ENCODE measurements at regions not wholly inside any gene's neighbourhood (a gene's known extent, or its start where the extent isn't known, plus 50 kb on each side); places are given as distances from the start of the nearest gene placed in this dataset.

DNA sequence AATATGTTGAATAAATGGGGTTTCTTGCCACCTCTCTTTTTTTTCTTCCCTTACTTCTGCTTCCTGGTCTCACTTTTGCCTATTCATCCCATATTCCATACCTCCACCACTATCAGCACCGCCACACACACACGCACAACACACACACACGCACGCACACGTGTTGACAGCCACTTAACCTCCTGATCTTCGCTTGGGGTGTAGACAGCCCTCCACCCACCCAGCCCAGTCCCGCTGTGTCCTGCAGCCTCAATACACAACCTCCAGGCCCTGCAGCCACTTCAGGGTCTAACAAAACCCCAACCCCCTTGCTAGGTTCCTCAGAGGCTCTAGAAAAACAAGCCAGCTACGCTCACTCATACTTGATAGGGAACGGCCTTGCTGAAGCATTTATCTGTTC lies 72.3 kb downstream of the LINC00237 start:
- no peaks in the 10 kb centered on the region for H3K9me3 ChIP-seq
- no peaks in the 10 kb centered on the region for H3K27me3 ChIP-seq
- no peak overlapping the region for H3K4me3 ChIP-seq
- no peak for DNase-seq
- no peaks in the 10 kb centered on the region for H3K36me3 ChIP-seq

DNA sequence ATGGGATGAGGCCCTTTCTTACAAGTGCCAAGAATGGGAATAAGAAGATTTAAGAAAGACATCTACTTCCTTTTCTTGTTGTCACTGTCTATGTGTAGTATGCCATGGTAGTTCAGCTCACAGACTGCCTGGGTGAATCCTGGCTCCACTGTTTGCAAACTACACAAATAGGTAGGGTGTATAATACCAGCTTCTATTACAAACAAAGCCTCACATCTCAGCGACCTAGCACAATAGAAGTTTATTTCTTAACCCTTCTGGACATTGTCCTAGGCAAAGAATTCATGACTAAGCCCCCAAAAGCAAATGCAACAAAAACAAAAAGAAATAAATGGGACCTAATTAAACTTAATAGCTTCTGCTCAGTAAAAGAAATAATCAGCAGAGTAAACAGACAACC lies 74.5 kb downstream of the LINC00237 start:
- Histone ChIP-seq H3K9me3 (no peaks in the 10 kb centered on the region), H3K4me3 (no peak overlapping the region), H3K27me3 (no peaks in the 10 kb centered on the region), H3K36me3 (no peaks in the 10 kb centered on the region)
- no peak for DNase-seq

DNA sequence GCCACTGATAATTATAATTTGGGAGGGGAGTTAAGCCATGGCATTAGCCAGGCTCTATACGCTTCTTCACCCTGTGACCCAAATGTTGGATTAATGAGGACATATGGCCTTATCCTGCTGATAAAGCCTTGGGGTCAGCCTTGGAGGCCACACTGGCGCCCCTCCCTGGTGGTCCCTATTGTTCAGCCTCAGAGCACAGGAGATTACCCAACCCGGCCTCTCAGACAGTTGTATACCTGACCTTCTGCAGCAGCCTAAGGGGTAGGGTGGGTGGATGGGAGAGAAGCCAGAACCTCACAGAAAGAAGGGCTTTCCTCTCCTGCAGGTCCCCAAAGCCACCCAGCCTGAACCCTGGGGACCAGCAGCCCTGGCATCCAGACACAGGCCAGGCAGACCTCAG lies 76.8 kb downstream of the LINC00237 start:
- no peak for DNase-seq
- no peaks in the 10 kb centered on the region for H3K36me3 ChIP-seq
- no peaks in the 10 kb centered on the region for H3K27me3 ChIP-seq
- H3K4me3 ChIP-seq: no peak overlapping the region
- no peaks in the 10 kb centered on the region for H3K9me3 ChIP-seq

DNA sequence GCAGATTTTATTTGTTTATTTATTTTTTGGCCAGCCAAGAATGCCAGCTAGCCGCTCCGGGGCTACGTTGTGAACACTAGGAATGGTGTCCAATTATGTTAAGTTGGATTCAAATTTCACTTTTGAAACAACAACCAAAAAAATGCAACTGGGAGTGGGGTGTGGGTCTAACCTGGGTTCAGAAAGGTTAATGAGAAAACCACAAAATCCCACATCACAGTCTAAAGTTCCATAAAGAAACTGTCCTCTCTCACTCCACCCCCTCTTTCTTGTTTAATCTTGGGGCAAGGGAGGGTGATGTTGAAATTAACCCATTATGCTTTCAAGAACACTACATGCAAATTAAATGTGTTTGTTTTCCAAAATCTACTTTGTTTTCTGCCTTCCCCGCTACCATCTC lies 77.2 kb downstream of the LINC00237 start:
- H3K27me3 ChIP-seq: no peaks in the 10 kb centered on the region
- H3K9me3 ChIP-seq: no peaks in the 10 kb centered on the region
- no peak overlapping the region for H3K4me3 ChIP-seq
- DNase-seq: no peak
- no peaks in the 10 kb centered on the region for H3K36me3 ChIP-seq

DNA sequence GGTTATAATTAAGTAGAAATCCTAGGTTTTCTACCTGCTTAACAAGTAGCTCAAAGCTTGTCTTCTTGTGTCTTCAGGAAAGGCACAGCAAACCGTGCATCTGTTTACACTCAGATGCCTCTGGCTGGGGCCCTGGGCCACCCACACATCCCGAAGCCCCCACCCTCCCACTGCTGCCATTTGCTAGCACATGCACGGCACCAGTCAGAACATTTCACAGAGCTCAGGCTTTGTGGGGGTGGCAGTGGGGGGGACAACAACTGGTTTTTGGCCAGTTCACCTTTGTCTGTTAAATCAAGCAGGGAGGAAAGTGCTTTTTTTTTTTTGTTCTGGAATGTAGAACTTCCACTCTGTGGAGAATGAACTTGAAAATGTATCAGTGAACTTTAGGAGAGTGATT lies 77.7 kb downstream of the LINC00237 start:
- H3K36me3 ChIP-seq: no peaks in the 10 kb centered on the region
- no peak for DNase-seq
- no peaks in the 10 kb centered on the region for H3K27me3 ChIP-seq
- H3K9me3 ChIP-seq: no peaks in the 10 kb centered on the region
- H3K4me3 ChIP-seq: no peak overlapping the region

DNA sequence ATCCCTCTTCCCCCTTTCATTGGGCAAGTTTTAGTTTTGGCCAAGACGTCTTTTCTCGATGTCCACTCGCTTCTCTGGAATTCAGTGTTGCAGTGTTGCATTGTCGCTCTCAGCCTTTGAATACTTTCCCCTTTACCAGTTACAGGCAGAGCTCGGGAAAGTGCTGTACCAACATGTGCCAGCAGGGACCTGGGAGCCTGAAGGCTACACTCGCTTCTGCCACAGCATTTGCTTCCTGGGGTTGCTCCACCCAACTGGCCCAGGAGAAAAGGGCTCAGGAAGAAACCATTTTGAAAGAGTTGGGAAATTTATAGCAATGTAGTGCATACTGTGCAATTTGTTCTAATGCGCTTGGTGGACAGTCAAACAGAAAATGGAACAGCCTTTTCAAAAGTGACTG lies 78.6 kb downstream of the LINC00237 start:
- no peaks in the 10 kb centered on the region for H3K9me3 ChIP-seq
- H3K36me3 ChIP-seq: no peaks in the 10 kb centered on the region
- H3K27me3 ChIP-seq: no peaks in the 10 kb centered on the region
- peak; percentile 53 for DNase-seq
- no peak overlapping the region for H3K4me3 ChIP-seq

DNA sequence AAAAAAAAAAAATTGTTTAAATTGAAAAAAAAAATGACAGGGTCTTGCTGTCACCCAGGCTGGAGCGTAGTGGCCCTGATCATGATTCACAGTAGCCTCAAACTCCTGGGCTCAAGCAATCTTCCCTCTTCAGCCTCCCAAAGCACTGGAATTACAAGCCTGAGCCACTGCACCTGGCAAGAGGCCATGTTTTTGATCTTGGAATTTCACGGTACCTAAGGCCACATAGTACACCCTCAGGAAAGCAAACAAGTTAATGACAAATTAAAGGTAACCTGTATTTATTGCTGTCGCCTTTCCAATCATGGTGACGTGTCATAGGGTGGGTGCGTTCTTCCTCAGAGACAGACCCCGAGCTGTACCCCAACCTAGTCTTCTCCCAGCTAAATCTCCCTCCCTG lies 79.2 kb downstream of the LINC00237 start:
- Histone ChIP-seq H3K36me3 (no peaks in the 10 kb centered on the region), H3K9me3 (no peaks in the 10 kb centered on the region), H3K27me3 (no peaks in the 10 kb centered on the region), H3K4me3 (no peak overlapping the region)
- DNase-seq: no peak

DNA sequence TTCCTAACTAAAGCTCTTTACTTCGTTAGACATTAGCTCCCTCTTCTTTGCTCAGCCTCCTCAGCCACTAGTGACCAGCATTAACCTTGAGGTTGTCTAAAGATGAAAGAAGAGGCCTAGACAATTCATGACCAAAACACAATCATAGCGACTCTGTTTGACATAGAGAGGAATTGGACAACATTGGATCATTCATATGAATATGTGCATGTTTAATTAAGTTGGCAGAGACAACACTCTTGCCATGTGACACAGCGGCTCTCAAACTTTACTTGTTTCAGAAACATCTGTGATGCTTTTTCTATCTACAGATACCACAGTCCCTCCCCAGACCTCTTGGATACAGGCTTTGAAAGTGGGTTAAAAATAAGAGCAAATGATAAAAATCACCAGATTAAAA lies 81.7 kb downstream of the LINC00237 start:
- H3K36me3 ChIP-seq: no peaks in the 10 kb centered on the region
- no peak overlapping the region for H3K4me3 ChIP-seq
- no peaks in the 10 kb centered on the region for H3K9me3 ChIP-seq
- no peak for DNase-seq
- H3K27me3 ChIP-seq: no peaks in the 10 kb centered on the region

DNA sequence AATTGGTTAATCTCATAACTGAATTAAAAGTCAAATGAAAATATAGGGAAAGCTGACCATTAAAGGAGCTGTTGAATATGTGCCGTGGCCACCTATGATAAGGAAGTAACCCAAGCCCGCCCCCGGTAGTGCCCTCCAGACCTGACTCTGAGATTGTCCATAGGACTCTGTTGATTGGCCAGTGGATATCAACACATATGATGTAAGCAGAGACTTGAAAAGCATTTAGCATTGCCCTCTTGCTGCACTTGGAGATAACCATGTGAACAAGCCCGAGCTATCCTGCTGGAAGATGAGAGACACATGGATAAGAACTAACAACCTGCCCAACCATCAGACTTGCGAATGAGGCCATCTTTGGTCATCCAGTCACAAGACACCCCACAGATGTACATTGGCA lies 83.2 kb downstream of the LINC00237 start:
- H3K4me3 ChIP-seq: no peak overlapping the region
- no peak for DNase-seq

DNA sequence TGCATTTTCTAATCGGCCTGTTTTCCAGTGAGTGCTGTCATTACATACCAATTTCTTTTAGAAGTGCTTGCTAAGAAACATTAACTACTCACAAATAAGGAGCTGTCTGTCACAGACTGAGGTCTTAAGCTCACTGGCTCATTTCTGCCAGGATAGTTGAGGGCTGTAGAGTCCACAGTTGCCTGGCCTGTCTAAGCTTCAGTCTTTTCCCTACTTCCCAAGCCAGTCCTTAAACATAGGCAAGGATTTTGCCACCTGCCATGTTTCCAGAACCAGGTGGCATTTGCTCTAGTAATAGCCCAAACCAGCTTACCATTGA lies 84.7 kb downstream of the LINC00237 start:
- no peaks in the 10 kb centered on the region for H3K9me3 ChIP-seq
- no peaks in the 10 kb centered on the region for H3K36me3 ChIP-seq
- DNase-seq: no peak
- no peaks in the 10 kb centered on the region for H3K27me3 ChIP-seq
- no peak overlapping the region for H3K4me3 ChIP-seq

More for the DNA sequence above, 83.2 kb downstream of the LINC00237 start:
- Histone ChIP-seq H3K27me3 (no peaks in the 10 kb centered on the region), H3K9me3 (no peaks in the 10 kb centered on the region), H3K36me3 (no peaks in the 10 kb centered on the region)

DNA sequence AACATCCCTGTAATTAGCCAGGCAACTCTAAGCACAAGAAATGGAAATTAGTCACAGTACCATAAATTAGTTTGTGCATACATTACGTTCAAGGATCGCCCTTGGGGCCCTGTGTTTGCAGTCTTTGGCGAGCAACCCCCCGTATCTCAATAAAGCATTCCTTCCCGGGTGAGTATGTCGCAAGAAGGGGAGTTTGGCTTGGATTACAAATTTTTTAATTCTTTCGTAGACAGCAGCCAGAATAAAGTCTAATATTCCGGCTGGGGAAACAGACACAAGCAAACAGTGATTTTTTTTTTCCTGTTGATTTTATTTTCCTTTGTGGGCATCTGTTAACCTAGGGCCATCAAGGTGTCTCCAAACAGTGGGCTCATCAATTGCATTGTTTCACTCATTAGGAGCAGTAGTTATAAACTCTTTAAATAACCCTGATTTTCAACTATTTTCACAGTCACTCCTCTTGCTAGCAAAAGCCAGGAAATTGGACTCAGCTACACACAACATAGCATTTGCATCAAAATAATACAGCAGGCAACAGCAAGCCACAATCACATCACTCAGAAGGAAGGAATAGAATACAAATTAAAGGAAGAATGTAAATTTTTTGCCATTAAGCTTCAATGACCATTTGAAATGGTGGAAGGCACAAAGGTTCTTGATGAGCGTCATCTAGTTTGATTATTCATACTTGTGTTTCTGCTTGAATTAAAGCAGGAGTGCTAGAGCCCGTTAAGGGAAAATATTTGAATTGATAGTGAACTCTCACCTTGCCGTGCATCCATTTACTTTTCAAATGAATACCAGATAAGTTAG lies 85.3 kb downstream of the LINC00237 start:
- Histone ChIP-seq H3K36me3 (no peaks in the 10 kb centered on the region), H3K27me3 (no peaks in the 10 kb centered on the region), H3K9me3 (no peaks in the 10 kb centered on the region), H3K4me3 (no peak overlapping the region)
- no peak for DNase-seq

DNA sequence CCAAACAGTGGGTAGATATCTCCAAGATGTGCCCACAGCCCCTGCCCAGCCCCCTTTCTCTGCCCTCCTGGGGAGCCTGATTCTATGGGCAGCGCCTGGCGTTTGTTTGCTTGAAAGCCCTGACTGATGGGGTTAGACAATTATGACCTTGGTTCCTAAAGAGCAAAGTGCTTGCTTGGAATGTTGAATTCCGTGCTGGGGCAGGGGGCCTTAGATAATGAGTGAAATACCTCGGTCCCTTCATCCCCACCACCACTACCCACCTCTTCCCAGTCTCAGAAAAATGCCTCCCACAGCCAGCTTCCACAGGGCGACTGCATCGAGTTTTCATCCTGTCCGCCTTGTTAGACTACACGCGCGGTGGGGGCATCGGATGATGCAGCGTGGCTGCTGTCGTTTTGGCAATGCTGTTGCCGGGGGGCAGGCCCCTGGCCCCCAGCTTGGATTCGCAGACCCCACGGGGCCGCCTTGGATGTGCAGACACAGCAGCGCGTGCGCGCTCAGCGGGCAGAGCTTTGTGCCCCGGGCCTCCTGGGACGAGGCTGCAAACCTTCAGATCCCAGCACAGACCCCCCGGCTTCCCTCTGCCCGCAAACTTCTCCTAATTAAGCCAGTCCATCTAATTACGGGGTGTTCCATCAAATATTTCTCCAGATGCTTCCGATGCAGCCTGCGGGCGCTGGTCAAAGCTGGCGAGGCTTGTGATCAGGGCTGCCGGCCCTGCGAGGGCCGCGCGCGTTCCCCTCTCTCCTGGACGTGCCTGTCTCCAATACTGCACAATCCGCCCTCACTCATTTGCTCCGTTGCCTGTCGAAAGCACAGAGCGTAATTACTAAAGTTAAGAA lies 86.1 kb downstream of the LINC00237 start:
- H3K36me3 ChIP-seq: no peaks in the 10 kb centered on the region
- no peaks in the 10 kb centered on the region for H3K27me3 ChIP-seq
- no peak for DNase-seq
- H3K9me3 ChIP-seq: no peaks in the 10 kb centered on the region
- no peak overlapping the region for H3K4me3 ChIP-seq

DNA sequence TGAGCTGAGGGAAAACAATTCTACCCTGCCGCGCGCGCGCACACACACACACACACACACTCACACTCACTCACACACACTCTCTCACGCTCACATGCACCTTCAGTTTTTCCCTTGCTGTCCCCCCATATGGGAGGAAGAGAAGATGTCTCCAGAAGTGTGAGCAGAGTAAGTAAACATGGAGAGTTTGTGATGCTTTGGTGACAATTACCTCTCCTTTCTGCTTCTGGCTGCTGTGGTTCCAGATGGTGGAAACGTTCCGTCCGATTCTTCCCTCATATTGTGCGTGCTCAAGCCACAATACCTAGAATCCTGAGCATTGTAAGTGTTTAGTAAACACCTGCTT lies 86.7 kb downstream of the LINC00237 start:
- DNase-seq: no peak
- H3K9me3 ChIP-seq: no peaks in the 10 kb centered on the region
- H3K4me3 ChIP-seq: no peak overlapping the region
- no peaks in the 10 kb centered on the region for H3K36me3 ChIP-seq
- H3K27me3 ChIP-seq: no peaks in the 10 kb centered on the region

DNA sequence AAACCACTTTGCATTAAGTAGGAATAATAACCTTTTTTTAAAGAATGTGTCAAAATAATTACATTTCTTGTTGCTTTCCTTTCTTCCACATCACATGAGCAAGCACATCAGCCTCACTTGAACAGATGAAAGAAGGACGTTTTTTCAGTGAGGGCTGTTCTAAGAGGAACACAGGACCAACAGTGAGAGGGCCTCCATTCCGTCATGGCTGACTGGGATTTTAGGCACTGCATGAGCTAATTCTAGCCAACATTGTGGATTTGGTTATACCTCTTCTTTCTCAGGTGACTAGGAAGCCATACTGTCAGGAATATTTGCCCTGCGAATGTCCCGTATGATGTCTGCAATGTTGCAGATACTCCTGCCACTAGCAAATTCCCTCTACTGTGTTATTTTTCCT lies 87.6 kb downstream of the LINC00237 start:
- Histone ChIP-seq H3K9me3 (no peaks in the 10 kb centered on the region), H3K27me3 (no peaks in the 10 kb centered on the region), H3K4me3 (no peak overlapping the region), H3K36me3 (no peaks in the 10 kb centered on the region)
- no peak for DNase-seq

DNA sequence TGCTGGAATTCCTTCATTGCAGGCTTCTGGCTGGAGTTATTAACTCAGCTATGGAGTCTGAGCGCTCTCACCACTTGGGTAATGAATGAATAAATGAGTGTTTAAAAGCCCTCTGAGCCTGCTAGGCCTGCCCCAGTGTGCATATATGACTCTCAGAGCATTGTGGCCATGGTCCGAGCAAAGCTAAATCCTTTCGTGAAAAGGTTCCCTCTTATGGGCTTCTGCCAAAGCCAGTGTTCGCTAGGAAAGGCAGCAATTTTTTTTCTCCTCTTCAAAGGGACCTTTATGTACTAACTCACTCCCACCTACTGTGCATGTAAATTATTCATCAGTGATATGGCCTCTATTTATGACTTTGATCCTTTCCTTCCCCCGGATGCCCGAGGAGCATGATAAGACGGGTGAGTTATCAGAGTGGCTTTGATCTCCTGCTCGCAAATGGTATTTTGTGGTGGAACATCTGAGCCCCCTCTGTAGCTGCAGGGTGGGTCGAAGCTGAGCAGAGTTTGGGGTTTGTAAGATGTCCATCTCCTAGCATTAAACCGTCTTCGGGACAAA lies 88.6 kb downstream of the LINC00237 start:
- no peak for DNase-seq
- Histone ChIP-seq H3K36me3 (no peaks in the 10 kb centered on the region), H3K27me3 (no peaks in the 10 kb centered on the region), H3K4me3 (no peak overlapping the region), H3K9me3 (no peaks in the 10 kb centered on the region)

DNA sequence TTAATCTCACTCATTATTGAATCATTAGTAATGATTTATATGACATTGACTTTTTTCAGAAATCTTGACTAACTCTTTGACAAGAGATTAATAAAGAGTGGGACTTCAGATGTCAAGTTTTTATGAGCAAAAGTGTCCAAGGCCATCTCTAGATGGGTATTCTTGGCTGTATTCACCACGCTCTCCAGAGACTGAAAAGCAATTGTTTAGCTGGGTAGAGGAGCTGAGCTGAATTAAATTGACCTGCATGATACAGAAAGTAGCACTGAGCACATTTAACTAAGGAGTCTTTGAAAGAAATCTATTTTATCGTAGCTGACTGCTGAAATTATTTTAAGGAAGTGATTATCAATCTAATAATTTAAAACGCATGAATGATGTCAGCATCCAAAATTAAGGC lies 89.4 kb downstream of the LINC00237 start:
- DNase-seq: no peak
- Histone ChIP-seq H3K27me3 (no peaks in the 10 kb centered on the region), H3K4me3 (no peak overlapping the region), H3K9me3 (no peaks in the 10 kb centered on the region), H3K36me3 (no peaks in the 10 kb centered on the region)

DNA sequence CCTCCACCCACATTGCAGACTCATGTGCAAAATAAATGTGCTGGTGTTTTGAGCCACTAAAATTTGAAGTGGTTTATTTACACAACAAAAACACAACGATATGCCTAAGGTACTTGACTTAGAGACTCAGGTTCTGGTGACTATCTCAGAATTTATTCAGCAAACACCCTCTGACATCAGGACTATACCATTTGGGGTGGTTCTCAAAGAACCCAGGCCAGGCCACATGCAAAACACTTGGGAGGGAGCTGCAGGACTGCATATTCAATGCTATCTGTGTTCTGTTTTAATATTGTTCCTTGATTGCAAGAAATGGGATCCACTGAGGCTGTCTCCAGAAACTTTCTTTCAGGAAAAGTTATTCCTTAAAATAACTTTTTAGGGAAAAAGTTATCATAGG lies 91.6 kb downstream of the LINC00237 start:
- Histone ChIP-seq H3K9me3 (no peaks in the 10 kb centered on the region), H3K36me3 (no peaks in the 10 kb centered on the region), H3K27me3 (no peaks in the 10 kb centered on the region), H3K4me3 (no peak overlapping the region)
- DNase-seq: no peak

DNA sequence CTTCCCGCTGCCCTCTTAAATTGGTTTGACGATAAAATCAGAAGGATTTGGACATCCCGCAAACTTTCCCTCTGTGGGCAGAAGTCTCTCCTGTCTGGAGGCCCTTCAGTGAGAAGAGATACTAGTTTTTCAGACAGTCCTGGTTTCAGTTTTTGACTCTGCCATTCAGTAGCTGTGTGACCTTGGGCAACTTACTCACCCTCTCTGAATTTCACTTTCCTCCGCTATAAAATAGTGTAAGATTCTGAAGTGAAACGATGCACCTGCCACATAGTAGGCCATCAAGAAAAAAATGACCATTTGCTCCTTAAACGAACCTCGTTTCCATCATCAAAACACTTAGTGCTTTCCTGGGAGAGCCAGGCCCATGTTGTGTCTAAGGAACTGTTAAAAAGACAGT lies 97.2 kb downstream of the LINC00237 start:
- Histone ChIP-seq H3K4me3 (no peak overlapping the region), H3K9me3 (no peaks in the 10 kb centered on the region), H3K36me3 (no peaks in the 10 kb centered on the region), H3K27me3 (no peaks in the 10 kb centered on the region)
- DNase-seq: no peak

All from MG63 (cell line).